ENCODE measurements at regions not wholly inside any gene's neighbourhood (a gene's known extent, or its start where the extent isn't known, plus 50 kb on each side); places are given as distances from the start of the nearest gene placed in this dataset.
A peak's percentile ranks its signal among the peaks of the same experiment; 100 is the strongest.

GRCh38 chr18:46269275-46269674, 165.1 kb downstream of the HAUS1 start:
- no peak for DNase-seq

DNA sequence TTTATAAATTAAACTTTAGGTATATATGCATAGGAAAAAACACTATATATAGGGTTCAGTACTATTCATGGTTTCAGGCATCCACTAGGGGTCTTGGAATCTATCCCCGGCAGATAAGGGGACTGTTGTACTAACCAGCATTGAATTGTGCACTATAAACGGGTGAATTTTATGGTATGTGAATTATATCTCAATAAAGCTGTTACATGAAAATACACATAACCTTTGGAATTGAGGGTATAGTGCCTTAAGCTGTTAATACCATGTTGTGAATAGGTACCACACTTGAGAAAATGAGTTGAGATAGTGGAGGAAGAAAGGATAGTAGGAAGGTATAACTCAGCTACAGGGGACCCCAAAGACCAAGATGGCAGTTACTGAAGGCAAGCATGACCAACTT, 167.3 kb downstream of the HAUS1 start:
- DNase-seq: no peak

GRCh38 chr18:46273861-46274260, 169.7 kb downstream of the HAUS1 start:
- no peak for DNase-seq

DNA sequence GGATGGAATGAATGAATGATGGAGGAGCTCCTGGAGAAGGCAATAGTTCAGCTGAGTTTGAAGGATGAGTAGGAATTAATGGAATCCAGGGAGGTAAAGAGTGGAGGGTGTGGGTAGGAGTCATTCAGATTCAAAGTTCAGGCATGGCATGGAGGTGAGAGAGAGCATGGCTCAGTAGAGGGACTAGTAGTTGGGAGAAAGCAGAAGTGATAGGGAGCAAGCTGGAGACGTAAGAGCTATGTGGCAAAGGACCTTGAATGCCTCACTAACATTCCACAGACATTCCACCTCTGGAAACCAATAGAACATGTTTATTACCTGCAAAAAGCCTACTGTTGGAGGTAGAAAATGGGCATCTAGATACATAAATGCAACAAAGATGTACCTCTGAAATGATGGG, 170.1 kb downstream of the HAUS1 start:
- DNase-seq: no peak

DNA sequence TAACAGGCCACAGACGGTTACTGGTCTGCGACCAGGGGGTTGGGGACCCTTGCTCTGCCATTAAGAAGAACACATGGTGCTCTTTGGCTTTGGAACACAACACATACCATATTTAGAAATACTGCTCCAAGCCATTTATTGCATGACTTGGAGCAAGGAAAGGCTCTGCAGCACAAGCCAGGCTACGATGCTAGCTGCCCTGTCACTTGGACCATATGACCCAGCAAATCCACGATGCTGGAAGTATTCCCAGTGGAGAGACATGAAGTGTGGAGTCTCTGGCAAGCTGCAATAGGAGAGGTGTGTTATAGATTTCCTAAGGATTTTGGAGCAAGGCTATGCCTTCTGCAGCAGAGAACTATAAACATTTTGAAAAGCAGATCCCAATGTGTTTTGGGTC, 171.2 kb downstream of the HAUS1 start:
- no peak for DNase-seq

GRCh38 chr18:46276748-46277147, 172.6 kb downstream of the HAUS1 start:
- DNase-seq: no peak

GRCh38 chr18:46278481-46279465, 174.6 kb downstream of the HAUS1 start:
- no peak for DNase-seq

- DNase-seq: no peak
Observed at GRCh38 chr18:46279673-46280072, 175.5 kb downstream of the HAUS1 start.

GRCh38 chr18:46281185-46282176, 177.3 kb downstream of the HAUS1 start:
- peak; percentile 29 for DNase-seq

DNA sequence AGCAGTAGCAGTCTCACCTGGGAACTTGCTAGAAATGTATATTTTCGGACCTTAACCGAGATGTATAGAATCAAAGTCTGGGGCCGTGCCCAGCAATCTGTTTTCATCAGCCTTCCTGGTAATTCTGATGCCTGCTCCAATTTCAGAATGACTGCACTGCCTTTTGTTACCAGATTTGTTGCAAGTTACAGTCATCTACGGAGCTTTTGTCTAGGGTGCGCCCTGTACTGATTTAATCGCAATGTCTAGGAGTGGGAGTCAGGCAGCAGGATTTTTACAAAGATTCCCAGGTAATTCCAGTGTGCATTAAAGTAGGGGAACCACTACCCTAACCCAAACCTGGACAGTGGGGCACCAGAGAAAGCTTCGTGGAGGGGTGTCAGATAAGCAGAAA, 178.0 kb downstream of the HAUS1 start:
- no peak for DNase-seq

- no peak for DNase-seq
Observed at GRCh38 chr18:46282646-46283045, 178.5 kb downstream of the HAUS1 start.

- DNase-seq: no peak
Observed at GRCh38 chr18:46283268-46283667, 179.1 kb downstream of the HAUS1 start.

- no peak for DNase-seq
Observed at GRCh38 chr18:46283895-46284295, 179.7 kb downstream of the HAUS1 start.

- DNase-seq: no peak
Observed at GRCh38 chr18:46289463-46289862, 185.3 kb downstream of the HAUS1 start.

DNA sequence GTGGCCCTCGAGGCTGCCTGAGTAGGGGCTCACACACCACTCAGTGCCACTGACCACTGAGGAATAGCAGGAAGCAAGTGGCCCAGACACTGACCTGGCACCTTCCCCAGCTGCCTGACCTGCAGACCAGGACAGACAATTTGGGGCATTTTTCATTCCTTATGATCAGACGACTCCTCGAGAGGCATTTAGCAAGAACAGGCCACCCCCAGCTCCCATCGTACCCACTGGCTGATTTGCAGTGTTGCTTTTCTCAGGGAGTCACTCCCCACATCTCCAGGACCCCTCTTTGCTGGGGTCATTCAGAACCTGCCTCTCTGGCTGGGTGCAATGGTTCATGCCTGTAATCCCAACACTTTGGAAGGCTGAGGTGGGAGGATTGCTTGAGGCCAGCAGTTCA, 185.7 kb downstream of the HAUS1 start:
- DNase-seq: no peak

DNA sequence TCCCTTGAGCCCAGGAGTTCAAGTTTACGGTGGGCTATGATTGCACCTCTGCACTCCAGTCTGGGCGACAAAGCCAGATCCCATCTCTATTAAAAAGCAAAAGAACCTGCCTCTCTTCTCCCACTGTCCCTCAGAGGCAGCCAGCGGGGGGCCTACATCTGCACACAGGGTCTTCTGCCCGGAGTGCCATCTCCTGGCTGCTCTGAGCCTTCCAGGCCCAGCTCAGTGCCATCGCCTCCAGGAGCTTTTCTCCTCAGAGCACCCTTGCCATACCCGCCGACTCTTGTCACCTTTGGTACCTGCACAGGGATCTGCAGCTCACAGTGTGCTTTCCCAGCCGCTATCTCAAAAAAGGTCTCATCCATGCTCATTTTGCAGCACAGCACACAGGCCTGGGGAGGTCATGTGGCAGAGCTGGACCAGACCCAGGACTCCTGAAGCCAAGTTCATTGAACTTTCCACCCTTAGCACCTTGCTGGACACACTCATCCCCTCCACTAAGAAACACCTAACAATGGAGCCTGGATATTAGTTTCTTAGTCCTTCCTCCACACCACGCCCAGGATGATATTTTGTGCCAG, 186.3 kb downstream of the HAUS1 start:
- DNase-seq: no peak

GRCh38 chr18:46291149-46291548, 187.0 kb downstream of the HAUS1 start:
- no peak for DNase-seq

- DNase-seq: no peak
Observed at GRCh38 chr18:46293742-46294181, 189.6 kb downstream of the HAUS1 start.

- no peak for DNase-seq
Observed at GRCh38 chr18:46294318-46294717, 190.1 kb downstream of the HAUS1 start.

DNA sequence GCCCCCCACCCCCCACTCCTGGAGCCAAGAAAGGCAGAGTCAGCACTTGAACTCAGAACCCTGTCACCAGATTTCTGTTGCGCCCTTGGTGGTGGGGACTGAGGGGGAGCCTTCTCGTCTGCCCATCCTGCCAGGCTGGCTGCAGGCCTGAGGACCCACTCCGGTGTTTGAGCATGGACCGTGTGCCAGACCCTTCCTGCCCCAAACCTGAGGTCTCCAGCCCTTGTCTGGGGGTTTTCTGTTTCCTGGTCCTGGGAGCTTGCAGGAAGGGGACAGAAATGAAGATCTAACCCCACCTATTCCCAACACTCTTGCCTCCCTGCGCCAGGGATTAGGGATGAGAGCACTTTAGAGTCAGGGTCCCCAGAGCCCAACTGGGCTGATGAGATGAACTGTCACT, 190.6 kb downstream of the HAUS1 start:
- DNase-seq: no peak

DNA sequence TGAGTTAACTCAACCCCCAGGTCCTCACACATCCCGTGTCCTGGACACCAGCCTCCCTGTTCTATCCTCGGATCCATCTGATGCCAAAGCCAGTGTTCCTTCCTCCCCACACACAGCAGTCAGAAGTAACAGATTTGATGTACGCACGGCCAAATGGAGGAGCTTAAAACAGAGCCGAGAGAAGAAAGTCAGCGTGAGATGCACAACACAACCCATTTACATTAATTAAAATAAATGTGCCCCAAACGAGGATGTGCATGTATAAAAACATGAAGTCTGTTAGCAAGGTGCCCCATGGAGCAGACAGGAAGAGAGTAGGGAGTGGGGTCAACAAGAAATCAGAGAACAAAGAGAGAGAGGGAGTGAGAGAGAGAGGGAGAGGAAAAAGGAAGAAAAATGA, 191.2 kb downstream of the HAUS1 start:
- no peak for DNase-seq

DNA sequence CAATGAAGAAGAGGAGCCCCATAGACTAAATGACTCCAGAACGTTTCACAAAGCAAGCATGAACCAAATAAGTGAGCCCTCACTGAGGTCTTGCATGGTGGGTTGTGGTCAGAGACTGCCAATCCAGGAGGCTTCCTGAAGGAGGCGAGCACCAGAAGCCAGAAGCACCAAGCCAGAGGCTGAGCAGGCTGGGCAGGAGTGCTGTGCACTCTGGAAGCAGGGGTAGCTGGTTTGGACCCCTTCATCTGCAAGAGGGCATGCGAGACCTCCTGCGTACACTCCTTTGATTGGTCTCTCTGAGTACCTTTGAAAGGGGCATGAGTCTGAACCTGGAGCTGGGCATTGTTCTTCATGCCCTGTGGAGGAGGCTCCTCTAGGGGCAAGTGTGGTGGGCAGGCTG, 192.5 kb downstream of the HAUS1 start:
- DNase-seq: no peak

- DNase-seq: no peak
Observed at GRCh38 chr18:46297124-46297523, 192.9 kb downstream of the HAUS1 start.
